DMS153 treated with DMSO at 0.1 percent for 48 hours (cell line): ENCODE measurements at regions not wholly inside any gene's neighbourhood (a gene's known extent, or its start where the extent isn't known, plus 50 kb on each side); places are given as distances from the start of the nearest gene placed in this dataset.
"Not testable (repeated sequence)": the region's sequence is repeated elsewhere in the genome, so short reads cannot be mapped to it uniquely, and the experiment has no call there.

Experiments used
- DNase-seq: peaks from one replicate; lab custom pipeline; 2025; ENCODE audit not compliant: unreplicated experiment; lab: John Stamatoyannopoulos, UW

DNA sequence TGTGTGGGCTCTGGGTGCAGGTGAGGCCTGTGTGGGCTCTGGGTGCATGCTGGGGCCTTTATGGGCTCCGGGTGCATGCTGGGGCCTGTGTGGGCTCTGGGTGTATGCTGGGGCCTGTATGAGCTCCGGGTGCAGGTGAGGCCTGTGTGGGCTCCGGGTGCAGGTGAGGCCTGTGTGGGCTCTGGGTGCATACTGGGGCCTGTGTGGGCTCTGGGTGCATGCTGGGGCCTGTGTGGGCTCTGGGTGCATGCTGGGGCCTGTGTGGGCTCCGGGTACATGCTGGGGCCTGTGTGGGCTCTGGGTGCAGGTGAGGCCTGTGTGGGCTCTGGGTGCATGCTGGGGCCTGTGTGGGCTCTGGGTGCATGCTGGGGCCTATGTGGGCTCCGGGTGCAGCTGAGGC is 80.5 kb upstream of the ACKR3 start:
- DNase-seq = not testable (repeated sequence)

DNA sequence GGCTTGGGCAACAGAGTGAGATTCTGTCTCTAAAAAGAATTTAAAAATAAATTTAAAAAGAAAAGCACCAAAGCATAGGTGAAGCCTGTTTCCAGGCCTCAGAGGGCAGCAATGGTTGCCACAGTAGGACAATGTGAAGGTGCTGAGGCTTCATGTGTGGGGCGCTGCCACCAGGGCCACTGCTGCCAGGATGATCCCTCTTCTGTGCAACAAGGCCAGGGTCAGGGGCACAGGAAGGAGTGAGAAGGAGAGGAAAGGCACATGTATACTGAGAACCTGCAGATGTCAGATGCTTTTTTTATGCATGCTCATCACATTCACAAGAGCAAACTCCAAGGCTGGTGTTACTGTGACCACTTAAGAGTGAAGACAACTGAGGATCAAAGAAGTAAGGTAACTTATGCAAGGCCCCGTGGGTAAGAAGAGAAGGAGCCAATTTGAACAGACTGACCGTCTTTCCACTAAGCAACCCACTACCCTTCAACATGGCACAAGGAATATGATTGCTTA is 79.7 kb upstream of the ACKR3 start:
- no peak for DNase-seq

DNA sequence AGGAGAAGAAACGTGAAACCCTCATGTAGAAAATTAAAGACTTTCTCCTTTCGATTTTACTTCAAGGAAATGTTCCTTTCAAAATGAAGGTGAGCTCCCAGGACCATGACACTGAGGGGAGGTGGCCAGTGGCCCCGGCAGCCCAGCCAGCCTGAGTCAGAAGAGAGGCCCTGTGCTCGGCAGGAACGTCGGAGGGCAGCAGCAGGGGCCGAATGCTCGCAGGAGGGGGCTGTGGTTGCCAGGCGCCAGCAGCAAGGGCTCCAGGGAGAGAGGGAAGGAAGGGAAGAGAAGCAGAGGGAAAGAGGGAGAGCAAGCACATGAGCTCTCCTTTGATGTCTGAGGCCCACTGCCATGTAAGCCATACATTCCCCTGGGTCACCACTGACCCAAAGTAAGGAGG is 73.3 kb upstream of the ACKR3 start:
- DNase-seq = no peak

DNA sequence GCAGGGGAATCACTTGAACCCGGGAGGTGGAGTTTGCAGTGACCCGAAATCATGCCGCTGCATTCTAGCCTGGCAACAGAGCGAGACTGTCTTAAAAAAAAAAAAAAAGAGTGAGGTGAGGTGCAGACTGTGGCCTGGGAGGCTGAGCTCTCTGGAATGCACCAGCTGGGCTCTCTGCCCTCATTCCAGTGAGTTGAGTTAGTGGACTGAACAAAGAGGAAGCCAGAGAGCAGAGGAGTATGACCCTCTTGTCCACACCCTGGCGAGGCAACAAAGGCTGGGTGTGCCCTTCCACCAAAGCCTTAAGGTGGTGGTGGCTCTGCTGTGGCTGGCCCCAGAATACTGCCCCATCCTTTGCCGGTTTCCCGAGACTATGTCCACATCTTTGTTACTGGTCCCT is 71.3 kb upstream of the ACKR3 start:
- no peak for DNase-seq

DNA sequence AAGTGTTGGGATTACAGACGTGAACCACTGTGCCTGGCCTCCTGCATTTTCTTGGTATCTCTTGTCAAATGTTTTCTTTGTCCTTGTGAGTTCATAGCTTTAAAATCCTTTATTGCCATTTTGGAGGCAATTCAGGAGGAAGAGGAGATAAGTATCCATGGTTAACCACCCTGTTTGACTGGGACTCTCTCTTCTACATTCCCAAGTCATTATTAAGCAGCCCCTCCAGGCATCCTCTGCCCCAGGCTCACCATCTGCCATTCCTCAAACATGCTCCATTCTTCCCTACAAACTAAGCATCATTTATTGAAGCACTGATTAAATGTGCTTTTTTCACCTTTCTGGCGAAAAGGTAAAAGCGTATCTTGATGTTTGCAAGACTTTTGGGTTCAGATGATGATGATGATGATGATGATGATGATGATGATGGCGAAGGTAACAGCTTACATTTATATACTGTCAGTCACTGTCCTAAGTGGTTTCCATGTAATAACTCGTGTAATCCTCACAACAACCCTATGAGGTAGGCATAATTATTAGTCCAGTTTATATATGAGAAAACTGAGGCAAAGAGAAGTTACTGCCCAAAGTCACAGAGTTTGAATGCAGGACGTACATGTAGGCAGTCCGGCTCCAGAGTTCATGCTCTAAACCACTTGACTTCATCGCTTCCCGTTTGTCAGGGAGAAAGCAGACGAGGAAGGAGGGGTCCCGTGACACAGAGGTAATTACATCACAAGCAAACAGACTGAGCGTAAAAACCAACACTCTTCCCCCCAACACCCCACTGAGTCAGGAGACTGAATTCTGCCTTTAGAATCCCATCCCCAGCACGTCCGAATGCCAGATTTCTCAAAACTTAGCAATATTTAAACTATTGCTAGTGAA is 69.7 kb upstream of the ACKR3 start:
- no peak for DNase-seq

DNA sequence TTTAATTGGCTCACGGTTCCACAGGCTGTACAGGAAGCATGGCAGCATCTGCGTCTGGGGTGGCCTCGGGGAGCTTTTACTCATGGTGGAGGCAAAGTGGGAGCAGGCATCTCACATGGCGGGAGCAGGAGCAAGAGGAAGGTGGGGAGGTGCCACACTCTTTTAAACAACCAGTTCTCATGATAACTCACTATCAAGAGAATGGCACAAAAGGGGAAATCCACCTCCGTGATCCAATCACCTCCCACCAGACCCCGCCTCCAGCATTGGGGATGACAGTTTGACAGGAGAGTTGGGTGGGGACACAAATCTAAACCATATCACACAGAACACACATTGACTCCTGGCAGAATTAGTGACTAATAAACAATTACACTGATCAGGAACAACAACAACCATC is 68.6 kb upstream of the ACKR3 start:
- DNase-seq = no peak

DNA sequence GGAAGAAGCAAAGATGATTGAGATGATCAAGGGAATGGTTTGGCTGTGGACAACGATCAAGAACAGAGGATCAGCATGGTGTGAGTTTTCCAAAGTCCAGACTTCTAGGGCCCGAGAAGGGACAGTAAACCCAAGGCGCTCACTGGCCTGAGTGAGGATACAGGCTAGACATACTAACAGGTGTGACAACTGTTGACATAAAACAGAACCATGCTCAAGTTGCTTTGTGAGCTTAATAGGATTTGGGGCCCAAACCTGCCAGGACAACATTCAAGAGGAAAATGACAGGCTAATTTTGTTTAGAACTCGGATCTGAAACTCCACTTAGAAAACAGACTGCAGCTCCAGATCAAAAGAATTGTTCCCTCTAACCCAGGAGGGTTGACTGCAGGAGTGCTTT is 68.1 kb upstream of the ACKR3 start:
- no peak for DNase-seq

DNA sequence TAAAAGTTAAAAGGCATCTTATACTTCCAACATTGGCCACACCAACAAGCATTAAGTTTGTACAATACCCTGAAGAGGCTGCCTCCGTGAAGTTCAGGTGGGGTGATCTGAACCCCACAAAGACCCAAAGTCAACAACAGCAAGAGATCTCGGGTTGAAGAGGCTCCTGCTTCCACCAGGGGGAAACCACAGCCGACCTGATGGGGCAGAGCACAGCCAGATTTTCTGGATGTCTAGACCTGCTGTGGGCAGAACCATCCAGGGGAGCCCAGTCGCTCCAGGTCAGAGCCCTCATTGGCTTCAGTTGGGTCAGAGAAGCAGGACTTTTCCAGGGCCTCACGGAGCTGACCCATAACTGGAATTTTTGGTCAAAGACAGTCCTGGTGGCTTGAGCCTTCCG is 66.5 kb upstream of the ACKR3 start:
- DNase-seq = no peak

DNA sequence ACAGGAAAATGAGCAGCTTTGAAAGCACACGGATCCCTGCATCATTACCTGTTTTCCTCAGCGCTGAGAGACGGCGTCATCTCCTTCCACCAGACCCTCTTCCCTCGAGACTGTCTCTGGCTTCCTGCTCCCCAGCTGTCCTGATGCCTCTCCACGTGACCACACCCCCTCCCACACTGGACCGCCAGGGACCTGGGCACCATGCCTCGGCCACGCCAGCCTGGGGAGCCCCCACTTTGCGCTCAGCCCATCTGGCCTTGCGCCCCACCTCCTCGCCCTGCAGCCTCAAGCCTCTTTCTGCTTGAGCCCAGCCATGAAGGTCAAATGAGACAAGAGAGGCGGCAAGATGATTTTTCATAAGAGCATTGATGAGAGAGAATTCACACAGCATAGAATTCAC is 66.0 kb upstream of the ACKR3 start:
- DNase-seq = no peak

DNA sequence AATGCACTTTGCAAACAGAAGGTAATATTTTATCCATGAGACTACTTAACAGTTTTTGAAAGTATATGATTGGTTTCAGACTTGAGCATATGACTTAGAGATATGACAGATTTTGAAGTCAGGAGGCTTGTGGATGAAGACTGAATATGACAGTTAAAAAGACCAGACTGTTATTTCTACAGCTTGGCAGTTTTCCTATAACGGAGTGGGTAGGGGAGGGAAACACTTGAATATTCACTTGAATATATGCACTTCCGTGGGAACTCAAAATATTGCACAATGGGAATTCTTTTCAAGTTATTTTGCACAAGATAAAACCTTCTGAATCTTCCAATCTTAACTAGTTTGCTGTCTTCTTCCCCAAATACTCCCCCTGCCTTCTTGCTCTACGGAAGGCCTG is 64.6 kb upstream of the ACKR3 start:
- DNase-seq = no peak

DNA sequence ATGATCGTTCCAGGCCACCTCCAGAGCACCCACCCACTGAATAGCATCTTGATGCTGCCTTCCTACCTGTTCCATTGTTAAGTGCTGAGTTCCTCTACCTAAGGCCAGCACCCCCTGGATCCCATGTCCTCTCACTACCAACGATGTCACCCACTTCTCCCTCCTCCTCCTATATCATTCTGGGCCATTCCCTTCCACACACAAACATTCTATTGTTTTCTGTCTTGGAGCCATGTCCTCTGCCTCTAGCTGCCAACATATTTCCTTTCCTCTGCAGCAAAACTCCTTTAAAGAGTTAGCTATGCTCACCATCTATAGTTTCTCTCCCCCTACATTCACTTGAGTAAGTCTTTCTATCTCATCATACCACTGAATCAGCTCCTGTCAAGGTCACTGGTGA is 64.0 kb upstream of the ACKR3 start:
- DNase-seq = no peak

DNA sequence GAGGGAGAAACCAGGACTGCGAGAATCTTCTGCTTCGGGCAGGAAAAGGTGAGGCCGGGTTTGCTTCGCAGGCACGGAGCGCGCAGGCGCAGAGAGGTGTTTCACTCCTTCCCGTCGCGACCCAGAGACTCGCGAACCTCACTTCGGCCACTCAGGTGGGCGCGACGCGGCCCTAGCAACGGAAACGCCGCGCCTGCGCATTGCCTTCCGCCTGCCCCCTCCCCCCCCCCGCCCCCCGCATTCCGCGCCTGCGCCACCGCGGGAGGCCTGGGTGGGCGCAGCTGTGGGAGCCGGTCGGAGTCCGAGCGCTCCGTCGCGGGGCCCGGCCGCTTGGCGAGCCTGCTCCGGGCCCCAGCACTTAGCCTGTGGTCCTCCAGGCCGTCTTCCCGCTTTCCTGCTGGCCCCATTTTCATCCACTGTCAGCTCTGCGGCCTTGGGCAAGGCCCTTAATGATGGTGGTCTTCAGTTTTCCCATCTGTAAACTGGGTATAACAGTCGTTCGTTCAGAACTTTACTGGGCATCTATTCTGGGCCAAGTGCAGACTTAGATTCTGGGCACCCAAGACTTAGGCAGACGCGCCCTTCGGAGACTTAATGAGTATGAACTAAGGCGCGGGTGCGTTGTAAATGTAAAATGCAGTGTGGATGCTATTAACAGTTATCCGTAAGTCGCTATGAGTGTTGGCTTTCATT is 62.1 kb upstream of the ACKR3 start:
- no peak for DNase-seq

DNA sequence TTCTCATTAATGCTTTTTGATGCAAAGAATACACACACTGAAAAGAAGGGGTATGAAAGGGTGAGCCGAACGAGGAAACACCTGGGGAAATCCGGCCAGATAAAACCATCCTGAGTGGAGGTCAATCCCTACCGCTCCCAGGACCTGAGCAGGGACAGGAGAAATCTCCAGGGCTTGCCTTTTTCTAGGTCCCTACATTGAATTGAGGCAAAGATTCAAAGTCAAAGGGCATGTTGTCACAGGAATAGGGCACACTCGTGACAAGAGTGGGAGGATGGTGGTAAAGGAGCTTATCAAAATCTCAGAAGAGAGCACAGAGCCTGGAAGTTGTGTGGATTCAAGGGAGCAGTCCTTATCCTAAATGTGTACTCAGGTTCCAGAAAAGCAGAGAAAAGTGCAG is 61.2 kb upstream of the ACKR3 start:
- no peak for DNase-seq

DNA sequence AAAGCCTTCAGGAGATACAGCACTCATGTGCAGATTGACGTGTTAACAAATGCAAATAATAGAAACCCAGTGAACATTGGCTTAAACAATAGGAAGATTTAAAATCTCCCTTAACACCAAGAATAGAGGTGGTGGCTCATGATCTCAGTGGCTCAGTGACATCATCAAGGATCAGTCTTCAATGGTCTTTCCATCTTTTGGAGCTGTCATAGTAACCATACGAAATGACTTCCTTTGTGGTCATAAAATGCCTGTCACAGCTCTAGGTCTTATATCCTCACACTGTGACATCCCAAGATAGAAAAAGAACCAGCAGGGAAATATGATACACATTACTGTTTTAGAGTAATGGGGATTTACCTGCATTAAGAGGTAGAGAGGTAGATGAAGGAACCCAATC is 59.6 kb upstream of the ACKR3 start:
- no peak for DNase-seq

DNA sequence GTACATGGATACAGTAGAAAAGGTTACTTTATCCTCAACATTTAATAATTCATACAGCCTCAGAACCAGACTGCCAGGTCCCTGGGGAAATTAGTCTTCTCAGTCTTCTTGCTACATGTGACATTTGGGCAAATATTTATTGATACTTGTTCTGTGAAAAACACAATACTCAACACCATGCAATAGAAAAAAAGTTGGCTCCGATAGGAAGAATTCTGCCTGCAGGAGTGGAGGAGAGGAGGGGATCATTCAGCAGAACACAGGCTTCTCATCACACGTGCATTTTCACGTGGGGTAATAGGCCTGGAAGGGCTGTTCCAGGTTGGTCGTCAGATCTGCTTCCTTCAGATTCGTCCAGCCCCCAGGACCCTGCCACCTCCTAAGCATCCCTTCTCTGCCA is 58.4 kb upstream of the ACKR3 start:
- no peak for DNase-seq

DNA sequence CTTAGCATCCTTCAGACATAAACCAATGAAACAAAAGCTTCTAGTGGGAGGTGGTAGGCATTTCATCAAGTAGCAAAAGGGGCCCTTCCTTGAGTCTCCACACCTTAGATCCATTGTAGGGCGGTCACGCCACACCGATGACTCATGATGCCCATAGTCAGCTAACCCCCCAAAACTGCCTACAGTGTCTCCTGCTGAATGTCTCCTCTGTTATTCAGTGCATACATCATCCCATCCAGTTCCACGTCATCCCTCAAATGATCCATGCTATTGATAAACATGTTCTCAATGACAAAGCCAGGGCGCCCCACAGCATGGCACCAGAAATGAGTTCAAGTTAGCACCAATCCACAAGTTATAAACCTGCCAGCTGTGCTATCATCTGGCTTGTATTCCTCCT is 57.4 kb upstream of the ACKR3 start:
- no peak for DNase-seq

DNA sequence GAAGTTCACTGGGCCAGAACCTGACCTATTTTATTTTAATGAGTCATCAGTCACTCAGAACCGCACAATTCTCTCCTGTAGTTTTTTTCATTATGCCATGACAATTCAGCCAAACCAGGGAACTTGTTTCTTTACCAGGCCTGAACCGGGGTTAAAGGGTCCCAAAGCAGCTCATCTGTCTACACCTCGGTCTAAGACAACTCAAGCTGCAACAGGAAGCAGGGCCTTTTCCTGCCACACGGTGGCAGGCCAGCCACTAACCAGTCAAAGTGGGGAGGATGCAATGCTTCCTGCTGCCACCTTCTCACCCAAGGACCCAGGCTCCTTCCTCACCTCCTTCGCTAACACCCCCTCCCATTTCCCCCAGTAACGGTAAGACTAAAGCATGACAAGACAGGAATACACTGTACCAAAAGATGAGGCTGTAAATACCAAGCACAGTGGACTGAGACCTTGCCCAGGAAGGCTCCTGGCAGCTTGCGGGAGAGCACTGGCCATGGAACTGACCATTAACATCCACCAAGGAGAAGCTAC is 56.7 kb upstream of the ACKR3 start:
- DNase-seq = peak; percentile 24

DNA sequence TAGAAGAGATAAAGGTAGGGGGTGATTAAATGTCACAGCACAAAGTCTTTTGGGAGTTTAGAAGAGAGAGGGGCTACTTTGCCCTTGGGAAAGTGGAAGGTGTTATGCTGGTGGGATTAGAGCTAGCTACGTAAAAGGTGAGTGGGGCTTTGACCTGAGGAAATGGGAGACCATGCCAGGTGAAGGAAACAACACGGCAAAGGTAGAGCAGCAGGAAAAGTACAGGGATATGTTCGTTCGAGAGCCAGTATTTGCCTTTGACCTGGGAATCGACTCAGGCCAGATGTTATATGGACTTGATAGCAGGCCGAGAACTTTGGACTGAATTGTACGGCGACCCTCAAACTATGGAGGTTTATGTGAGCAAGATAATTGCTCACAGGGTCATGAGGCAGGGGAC is 55.7 kb upstream of the ACKR3 start:
- no peak for DNase-seq

DNA sequence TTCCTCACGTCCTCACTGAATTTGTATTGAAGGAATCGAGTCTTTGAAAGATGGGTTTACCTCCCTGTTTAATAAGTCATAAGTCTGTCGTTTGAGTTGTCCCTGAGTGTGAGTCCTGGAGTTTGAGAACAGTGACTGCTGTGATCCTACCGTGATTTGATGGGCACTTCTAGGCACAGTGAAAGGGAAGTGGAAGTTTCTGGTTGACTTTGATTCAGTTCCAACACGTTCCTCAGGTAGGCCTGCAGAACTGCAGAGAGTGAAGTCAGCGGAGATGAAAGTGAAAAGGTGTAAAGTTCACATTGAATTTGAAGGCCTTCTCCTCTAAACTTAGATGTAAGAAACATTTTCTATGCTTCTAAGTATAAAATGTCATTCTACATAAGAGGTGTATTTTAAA is 52.9 kb upstream of the ACKR3 start:
- DNase-seq = no peak

DNA sequence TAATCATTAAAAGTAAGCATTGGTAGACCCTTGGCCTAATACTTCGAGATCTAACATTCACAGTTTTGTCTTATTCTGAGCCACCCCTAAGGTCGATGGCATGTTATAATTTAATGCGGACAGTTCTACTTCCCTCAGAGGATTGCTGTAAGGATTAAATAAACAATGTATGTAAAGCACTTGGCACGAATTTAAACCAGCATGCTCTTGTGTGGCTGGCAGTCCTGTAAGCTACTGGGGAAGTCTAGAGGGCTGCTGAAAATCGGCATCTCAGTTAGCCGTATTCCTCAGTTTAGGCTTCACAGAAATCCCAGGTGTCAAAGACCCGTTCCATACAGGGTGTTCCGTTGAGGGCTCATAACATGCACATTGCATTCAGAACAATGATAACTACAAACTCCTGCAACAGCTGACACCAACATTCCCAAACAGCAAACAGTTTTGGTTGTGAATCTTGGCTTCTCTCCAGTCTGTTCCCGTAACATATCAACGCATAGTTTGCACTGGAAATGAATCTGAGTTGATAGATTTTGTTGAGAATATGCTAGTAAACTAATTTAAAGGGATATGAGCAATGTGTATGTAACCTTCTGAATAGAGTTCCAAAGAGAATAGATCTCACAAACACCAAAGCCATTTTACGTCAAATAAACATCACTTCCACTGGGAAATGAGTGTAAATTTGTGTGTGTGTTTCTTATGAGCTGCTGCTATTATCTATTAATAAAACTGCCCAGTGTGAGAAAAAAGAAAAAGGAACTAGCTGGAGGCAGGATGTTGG is 52.2 kb upstream of the ACKR3 start:
- DNase-seq = peak; percentile 28
